Activated CD4-positive, alpha-beta T cell treated with anti-CD3 and anti-CD28 coated beads, Interleukin-2, amount 50 U/mL, for 16 hours (primary cell): ENCODE measurements at regions not wholly inside any gene's neighbourhood (a gene's known extent, or its start where the extent isn't known, plus 50 kb on each side); places are given as distances from the start of the nearest gene placed in this dataset.

ENCODE experiments used
- DNase-seq: peaks from one replicate; pipeline ENCODE4 v3.0.0-alpha.2; 2020

- no peak for DNase-seq
Observed at GRCh38 chr5:15447209-15447608, 52.8 kb upstream of the FBXL7 start.

- DNase-seq = no peak
Observed at GRCh38 chr5:15446552-15446951, 53.4 kb upstream of the FBXL7 start.

- no peak for DNase-seq
Observed at GRCh38 chr5:15442193-15442570, 57.8 kb upstream of the FBXL7 start.

GRCh38 chr5:15441433-15442192, 58.4 kb upstream of the FBXL7 start:
- DNase-seq = no peak

GRCh38 chr5:15440434-15440833, 59.5 kb upstream of the FBXL7 start:
- DNase-seq = no peak

GRCh38 chr5:15439801-15440200, 60.2 kb upstream of the FBXL7 start:
- DNase-seq = no peak

- DNase-seq = no peak
Observed at GRCh38 chr5:15433709-15434108, 66.3 kb upstream of the FBXL7 start.

GRCh38 chr5:15431923-15432322, 68.1 kb upstream of the FBXL7 start:
- DNase-seq = no peak

GRCh38 chr5:15425766-15426165, 74.2 kb upstream of the FBXL7 start:
- no peak for DNase-seq

GRCh38 chr5:15424769-15425168, 75.2 kb upstream of the FBXL7 start:
- DNase-seq = no peak

- no peak for DNase-seq
Observed at GRCh38 chr5:15421921-15422412, 78.0 kb upstream of the FBXL7 start.

- DNase-seq = no peak
Observed at GRCh38 chr5:15421381-15421780, 78.6 kb upstream of the FBXL7 start.

GRCh38 chr5:15420201-15420600, 79.8 kb upstream of the FBXL7 start:
- DNase-seq = no peak

- DNase-seq = no peak
Observed at GRCh38 chr5:15417156-15417555, 82.8 kb upstream of the FBXL7 start.

- no peak for DNase-seq
Observed at GRCh38 chr5:15406478-15406877, 93.5 kb upstream of the FBXL7 start.

- no peak for DNase-seq
Observed at GRCh38 chr5:15393146-15393545, 106.8 kb upstream of the FBXL7 start.

- no peak for DNase-seq
Observed at GRCh38 chr5:15391704-15392397, 108.1 kb upstream of the FBXL7 start.

- DNase-seq = no peak
Observed at GRCh38 chr5:15388866-15389265, 111.1 kb upstream of the FBXL7 start.

- no peak for DNase-seq
Observed at GRCh38 chr5:15387931-15388524, 112.0 kb upstream of the FBXL7 start.

GRCh38 chr5:15386122-15386521, 113.9 kb upstream of the FBXL7 start:
- no peak for DNase-seq

- no peak for DNase-seq
Observed at GRCh38 chr5:15385553-15385952, 114.4 kb upstream of the FBXL7 start.

- no peak for DNase-seq
Observed at GRCh38 chr5:15385037-15385436, 114.9 kb upstream of the FBXL7 start.

- DNase-seq = no peak
Observed at GRCh38 chr5:15384581-15384980, 115.4 kb upstream of the FBXL7 start.

GRCh38 chr5:15384176-15384575, 115.8 kb upstream of the FBXL7 start:
- DNase-seq = no peak
